ENCODE measurements at regions not wholly inside any gene's neighbourhood (a gene's known extent, or its start where the extent isn't known, plus 50 kb on each side); places are given as distances from the start of the nearest gene placed in this dataset.
A peak's percentile ranks its signal among the peaks of the same experiment; 100 is the strongest.

GRCh38 chr15:46166750-46167149 lies 531.9 kb downstream of the SQOR start:
- TF ChIP-seq TAF1 (IDR thresholded peaks at IDR 0.05; ENCODE audit: low read depth) (no peak), MAX (IDR thresholded peaks at IDR 0.05) (no peak)

DNA sequence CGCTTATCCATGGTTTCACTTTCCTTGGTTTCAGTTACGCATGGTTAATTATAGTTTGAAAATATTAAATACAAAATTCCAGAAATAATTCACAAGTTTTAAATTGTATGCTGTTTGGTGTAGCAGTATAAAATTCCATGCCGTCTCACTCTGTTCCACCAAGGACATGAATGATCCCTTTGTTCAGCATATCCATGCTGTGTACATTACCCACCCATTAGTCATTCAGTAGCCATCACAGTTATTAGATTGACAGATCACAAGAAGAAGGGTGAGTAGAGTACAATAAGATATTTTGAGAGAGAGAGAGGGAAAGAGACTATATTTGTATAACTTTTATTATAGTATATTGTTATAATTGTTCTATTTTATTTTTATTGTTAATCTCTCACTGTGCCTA lies 535.5 kb downstream of the SQOR start:
- TF ChIP-seq FOXM1 (IDR thresholded peaks at IDR 0.05; ENCODE audit: borderline replicate concordance, low read depth): no peak
- no peak for TF ChIP-seq RAD21 (IDR thresholded peaks at IDR 0.05; ENCODE audit: low read depth)
- no peak for TF ChIP-seq MAX (IDR thresholded peaks at IDR 0.05)
- no peak for TF ChIP-seq CEBPB (IDR thresholded peaks at IDR 0.05)
- TF ChIP-seq, protein P1, sequence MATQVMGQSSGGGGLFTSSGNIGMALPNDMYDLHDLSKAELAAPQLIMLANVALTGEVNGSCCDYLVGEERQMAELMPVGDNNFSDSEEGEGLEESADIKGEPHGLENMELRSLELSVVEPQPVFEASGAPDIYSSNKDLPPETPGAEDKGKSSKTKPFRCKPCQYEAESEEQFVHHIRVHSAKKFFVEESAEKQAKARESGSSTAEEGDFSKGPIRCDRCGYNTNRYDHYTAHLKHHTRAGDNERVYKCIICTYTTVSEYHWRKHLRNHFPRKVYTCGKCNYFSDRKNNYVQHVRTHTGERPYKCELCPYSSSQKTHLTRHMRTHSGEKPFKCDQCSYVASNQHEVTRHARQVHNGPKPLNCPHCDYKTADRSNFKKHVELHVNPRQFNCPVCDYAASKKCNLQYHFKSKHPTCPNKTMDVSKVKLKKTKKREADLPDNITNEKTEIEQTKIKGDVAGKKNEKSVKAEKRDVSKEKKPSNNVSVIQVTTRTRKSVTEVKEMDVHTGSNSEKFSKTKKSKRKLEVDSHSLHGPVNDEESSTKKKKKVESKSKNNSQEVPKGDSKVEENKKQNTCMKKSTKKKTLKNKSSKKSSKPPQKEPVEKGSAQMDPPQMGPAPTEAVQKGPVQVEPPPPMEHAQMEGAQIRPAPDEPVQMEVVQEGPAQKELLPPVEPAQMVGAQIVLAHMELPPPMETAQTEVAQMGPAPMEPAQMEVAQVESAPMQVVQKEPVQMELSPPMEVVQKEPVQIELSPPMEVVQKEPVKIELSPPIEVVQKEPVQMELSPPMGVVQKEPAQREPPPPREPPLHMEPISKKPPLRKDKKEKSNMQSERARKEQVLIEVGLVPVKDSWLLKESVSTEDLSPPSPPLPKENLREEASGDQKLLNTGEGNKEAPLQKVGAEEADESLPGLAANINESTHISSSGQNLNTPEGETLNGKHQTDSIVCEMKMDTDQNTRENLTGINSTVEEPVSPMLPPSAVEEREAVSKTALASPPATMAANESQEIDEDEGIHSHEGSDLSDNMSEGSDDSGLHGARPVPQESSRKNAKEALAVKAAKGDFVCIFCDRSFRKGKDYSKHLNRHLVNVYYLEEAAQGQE (IDR thresholded peaks at IDR 0.05; ENCODE audit: low read depth): no peak
- TF ChIP-seq EGR1 (IDR thresholded peaks at IDR 0.05): no peak
- TF ChIP-seq CREB1 (IDR thresholded peaks at IDR 0.05; ENCODE audit: low read depth): no peak
- no peak for TF ChIP-seq YY1 (IDR thresholded peaks at IDR 0.05; ENCODE audit: low read depth)
- TF ChIP-seq TCF12 (IDR thresholded peaks at IDR 0.05; ENCODE audit: low read depth): no peak

DNA sequence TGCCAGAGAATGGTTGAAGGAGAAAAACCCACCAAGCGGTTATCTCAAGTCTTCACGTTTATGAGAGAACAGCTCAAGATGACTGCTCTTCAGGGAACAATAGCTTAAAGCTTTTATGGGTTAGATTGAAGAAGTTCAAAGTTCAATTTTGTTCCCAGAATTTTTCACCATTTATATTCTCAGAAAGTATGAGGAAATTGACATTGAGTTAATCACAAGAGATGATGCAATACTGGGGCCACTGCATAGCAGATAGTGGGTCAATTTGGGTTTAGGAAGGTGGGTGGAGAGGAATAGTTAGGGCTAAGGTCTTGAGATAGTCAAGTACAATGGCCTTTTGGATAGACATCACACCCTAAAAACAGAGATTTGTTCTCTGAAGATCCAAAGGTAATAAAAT lies 539.3 kb downstream of the SQOR start:
- TF ChIP-seq CEBPB (IDR thresholded peaks at IDR 0.05) (no peak), NFIC (IDR thresholded peaks at IDR 0.05) (no peak), TAF1 (IDR thresholded peaks at IDR 0.05; ENCODE audit: low read depth) (no peak), MAX (IDR thresholded peaks at IDR 0.05) (no peak), EGR1 (IDR thresholded peaks at IDR 0.05) (no peak), RAD21 (IDR thresholded peaks at IDR 0.05; ENCODE audit: low read depth) (no peak), ZBTB7A (IDR thresholded peaks at IDR 0.05; ENCODE audit: low read depth) (no peak), YY1 (IDR thresholded peaks at IDR 0.05; ENCODE audit: low read depth) (no peak), EP300 (IDR thresholded peaks at IDR 0.05; ENCODE audit: borderline replicate concordance) (no peak), TEAD4 (IDR thresholded peaks at IDR 0.05) (no peak), TCF12 (IDR thresholded peaks at IDR 0.05; ENCODE audit: low read depth) (no peak), FOXM1 (IDR thresholded peaks at IDR 0.05; ENCODE audit: borderline replicate concordance, low read depth) (no peak), CREB1 (IDR thresholded peaks at IDR 0.05; ENCODE audit: low read depth) (no peak)
- TF ChIP-seq, protein P1 (IDR thresholded peaks at IDR 0.05; ENCODE audit: low read depth): no peak
- TF ChIP-seq, protein P2, sequence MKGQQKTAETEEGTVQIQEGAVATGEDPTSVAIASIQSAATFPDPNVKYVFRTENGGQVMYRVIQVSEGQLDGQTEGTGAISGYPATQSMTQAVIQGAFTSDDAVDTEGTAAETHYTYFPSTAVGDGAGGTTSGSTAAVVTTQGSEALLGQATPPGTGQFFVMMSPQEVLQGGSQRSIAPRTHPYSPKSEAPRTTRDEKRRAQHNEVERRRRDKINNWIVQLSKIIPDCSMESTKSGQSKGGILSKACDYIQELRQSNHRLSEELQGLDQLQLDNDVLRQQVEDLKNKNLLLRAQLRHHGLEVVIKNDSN (IDR thresholded peaks at IDR 0.05): no peak

DNA sequence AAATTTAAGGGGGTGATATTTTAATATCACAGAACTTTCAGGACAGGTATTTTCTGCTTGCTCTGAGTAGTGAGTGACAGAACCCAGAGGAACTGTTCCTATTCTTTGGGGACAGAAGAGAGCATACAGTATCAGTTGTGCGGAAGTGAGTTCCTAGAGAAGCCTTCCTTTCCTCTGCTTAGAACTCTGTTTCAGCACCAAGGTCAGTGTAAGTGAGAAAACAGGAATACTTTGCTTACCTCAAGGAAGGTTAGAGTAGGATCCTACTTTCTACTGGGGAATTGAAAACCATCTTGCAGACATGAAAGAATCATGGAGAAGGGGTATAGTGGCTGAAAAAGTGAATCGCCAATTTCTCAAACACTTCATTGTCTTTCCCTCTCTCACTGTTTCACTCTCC lies 542.4 kb downstream of the SQOR start:
- no peak for TF ChIP-seq NFIC (IDR thresholded peaks at IDR 0.05)
- TF ChIP-seq, protein P1 (IDR thresholded peaks at IDR 0.05; ENCODE audit: low read depth): 0 out of 2 replicates have a peak, but pooled peaks have one; percentile 21

- TF ChIP-seq TEAD4 (IDR thresholded peaks at IDR 0.05) (no peak), RAD21 (IDR thresholded peaks at IDR 0.05; ENCODE audit: low read depth) (no peak), EGR1 (IDR thresholded peaks at IDR 0.05) (no peak), FOXM1 (IDR thresholded peaks at IDR 0.05; ENCODE audit: borderline replicate concordance, low read depth) (no peak), TCF12 (IDR thresholded peaks at IDR 0.05; ENCODE audit: low read depth) (no peak), CREB1 (IDR thresholded peaks at IDR 0.05; ENCODE audit: low read depth) (no peak), EP300 (IDR thresholded peaks at IDR 0.05; ENCODE audit: borderline replicate concordance) (no peak), TAF1 (IDR thresholded peaks at IDR 0.05; ENCODE audit: low read depth) (no peak), MAX (IDR thresholded peaks at IDR 0.05) (no peak), CEBPB (IDR thresholded peaks at IDR 0.05) (no peak), YY1 (IDR thresholded peaks at IDR 0.05; ENCODE audit: low read depth) (no peak), NFIC (IDR thresholded peaks at IDR 0.05) (no peak)
- TF ChIP-seq, protein P1 (IDR thresholded peaks at IDR 0.05; ENCODE audit: low read depth): no peak
- TF ChIP-seq, protein P2 (IDR thresholded peaks at IDR 0.05): no peak
Observed at GRCh38 chr15:46178138-46178537, 543.3 kb downstream of the SQOR start.
